GM12875 (cell line): ENCODE measurements at regions not wholly inside any gene's neighbourhood (a gene's known extent, or its start where the extent isn't known, plus 50 kb on each side); places are given as distances from the start of the nearest gene placed in this dataset.

ENCODE experiments used
- H3K4me3 ChIP-seq: one replicate; pipeline ENCODE4 v1.5.1; 2011; ENCODE audit warnings: low read depth, low read length, control low read depth
- CTCF ChIP-seq: IDR thresholded peaks from 2 replicates; pipeline ENCODE4 v1.5.1; 2011; ENCODE audit warnings: low read depth, mild to moderate bottlenecking, control low read depth, inconsistent platforms, low read length, moderate library complexity, borderline replicate concordance; ENCODE audit not compliant: insufficient read depth

- TF ChIP-seq CTCF, result no peak
- H3K4me3 ChIP-seq, result no peak overlapping the region
These were observed 288.0 kb downstream of the MAF start for GRCh38 chr16:79312502-79312901.

- no peak for TF ChIP-seq CTCF
- no peak overlapping the region for H3K4me3 ChIP-seq
These were observed 289.8 kb downstream of the MAF start for GRCh38 chr16:79310710-79311109.

GRCh38 chr16:79309606-79310005 is 290.9 kb downstream of the MAF start:
- no peak overlapping the region for H3K4me3 ChIP-seq
- TF ChIP-seq CTCF, result no peak

- no peak for TF ChIP-seq CTCF
- H3K4me3 ChIP-seq, result no peak overlapping the region
These were observed 293.3 kb downstream of the MAF start for GRCh38 chr16:79307214-79307613.

GRCh38 chr16:79305074-79305473 is 295.5 kb downstream of the MAF start:
- H3K4me3 ChIP-seq, result no peak overlapping the region
- TF ChIP-seq CTCF, result no peak

- no peak overlapping the region for H3K4me3 ChIP-seq
- TF ChIP-seq CTCF, result no peak
These were observed 296.6 kb downstream of the MAF start for GRCh38 chr16:79303959-79304387.

GRCh38 chr16:79303206-79303605 is 297.3 kb downstream of the MAF start:
- H3K4me3 ChIP-seq, result no peak overlapping the region
- no peak for TF ChIP-seq CTCF
